NCI-H2171 (cell line): ENCODE measurements at regions not wholly inside any gene's neighbourhood (a gene's known extent, or its start where the extent isn't known, plus 50 kb on each side); places are given as distances from the start of the nearest gene placed in this dataset.
A peak's percentile ranks its signal among the peaks of the same experiment; 100 is the strongest.

Source experiments
- DNase-seq: peaks from one replicate; lab custom pipeline; 2025; lab: John Stamatoyannopoulos, UW

DNA sequence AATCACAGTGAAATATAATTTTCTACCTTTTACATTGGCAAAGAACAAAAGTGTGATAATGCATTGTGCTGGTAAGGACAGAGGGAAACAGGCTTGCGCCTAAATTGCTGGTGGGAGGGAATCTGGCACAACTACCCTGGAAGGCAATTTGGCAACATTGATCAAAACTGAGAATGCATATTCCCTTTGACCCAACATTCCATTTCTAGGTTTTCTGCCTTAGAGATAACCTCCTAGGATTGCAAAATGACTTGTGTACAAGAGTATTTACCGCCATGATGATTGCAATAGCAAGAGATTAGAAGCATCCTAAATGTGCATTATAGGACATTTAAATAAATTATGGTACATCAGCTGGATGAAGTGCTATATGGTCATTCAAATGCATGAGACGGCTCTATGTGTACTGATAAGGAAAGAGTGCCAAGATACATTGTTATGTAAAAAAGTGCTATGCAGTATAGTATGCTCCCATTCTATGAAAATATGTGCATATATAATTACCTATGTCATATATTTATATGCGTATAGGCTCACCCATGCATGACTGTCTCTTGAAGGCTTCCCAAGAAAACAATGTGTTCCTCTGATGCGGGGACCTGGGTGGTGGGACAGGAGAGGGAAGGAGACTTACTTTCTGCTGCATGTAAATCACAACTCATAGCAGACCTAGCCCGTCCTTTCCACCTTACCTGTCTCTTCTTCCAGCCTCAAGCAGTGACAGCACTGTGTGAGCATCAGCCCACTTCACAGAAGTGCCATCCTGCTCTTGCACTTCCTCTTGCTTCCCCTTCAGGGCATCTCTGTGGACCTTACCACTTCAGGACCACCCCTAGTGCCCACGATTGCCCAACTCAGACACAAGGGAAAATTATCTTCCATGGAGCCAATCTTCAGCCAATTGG is 249.9 kb upstream of the TLE3 start:
- no peak for DNase-seq

DNA sequence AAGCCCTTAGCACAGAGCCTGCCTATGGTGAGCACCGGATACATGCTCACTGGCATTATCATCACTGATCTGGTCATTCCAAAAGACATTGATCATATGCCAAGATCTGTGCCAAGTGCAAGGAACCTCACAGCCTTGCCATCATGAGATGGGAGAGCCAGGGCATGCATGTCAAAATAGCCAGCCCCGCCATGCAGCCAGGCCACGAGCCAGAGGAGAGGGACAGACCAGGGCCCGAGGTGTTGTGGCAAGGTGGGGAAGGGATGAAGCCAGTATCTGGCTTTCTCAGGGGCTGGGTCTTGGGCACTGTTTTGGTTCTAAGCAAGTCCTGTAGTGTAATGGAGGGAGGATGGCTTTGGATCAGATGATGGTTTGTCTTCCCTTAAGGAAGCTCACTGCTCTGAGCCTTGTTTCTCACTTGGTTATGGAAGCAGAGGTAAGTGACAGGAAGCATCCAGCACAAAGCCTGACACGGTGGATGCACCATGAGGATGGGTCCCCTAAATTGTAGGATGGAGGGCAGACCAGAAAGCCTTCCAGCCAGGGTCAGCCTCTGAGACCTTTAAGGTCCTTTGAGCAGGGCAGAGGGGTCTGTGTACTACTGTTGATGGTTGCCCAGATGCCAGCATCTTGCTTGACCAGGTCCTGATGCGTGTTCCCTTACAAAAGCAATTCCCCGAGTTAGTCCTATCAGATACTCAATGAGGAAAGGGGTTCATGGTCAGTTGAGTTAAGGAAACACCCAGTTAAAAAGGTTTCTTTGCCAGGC is 247.7 kb upstream of the TLE3 start:
- no peak for DNase-seq

DNA sequence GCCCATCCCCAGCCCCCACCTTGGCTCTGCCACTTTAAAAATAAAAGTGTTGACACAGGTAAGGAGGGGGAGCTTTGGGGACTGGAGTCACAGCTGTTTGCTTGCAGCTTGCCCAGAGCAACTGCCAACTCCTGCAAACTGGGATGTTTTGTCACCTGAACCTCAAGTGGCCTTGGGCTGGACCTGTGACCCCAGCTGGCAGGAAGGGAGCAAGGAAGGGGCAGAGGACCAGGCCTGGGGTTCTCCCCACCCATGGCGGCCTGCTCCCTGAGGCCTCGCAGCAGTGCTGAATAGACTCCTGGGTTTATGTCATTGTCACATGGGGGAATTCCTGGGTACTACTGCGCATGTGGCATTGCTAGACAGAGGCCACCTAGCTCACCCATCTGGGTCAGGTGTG is 246.9 kb upstream of the TLE3 start:
- DNase-seq: peak; percentile 77

DNA sequence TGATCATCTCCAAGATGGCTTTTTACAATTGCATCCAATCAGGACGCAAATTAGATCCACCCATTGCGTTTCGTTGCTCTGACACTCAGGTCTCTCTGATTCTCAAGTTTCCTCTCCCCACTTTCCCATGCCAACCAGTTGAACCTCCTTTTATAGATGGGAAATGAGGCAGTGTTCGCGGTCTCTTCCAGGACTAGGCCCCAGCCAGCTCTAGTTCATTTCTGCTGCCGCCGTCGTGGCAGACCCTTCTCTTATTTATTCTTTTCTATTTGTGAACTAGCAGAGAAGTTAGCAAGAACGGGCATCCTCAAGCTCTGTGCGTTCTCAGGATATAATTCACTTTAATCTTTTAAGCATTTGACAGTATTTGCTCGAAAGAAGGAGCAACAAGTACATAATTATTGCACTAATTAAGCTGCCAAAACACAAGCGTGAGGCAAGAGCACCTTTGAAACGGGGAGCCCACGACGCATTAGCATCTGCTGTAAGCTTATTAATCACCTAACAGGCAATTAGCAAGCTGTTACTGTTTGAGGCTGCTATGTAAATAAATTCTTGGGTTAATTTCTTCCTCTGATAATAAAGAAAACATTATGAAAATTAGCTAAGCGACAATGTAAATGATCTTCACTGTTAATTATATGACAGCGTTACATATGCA is 246.4 kb upstream of the TLE3 start:
- peak; percentile 66 for DNase-seq

DNA sequence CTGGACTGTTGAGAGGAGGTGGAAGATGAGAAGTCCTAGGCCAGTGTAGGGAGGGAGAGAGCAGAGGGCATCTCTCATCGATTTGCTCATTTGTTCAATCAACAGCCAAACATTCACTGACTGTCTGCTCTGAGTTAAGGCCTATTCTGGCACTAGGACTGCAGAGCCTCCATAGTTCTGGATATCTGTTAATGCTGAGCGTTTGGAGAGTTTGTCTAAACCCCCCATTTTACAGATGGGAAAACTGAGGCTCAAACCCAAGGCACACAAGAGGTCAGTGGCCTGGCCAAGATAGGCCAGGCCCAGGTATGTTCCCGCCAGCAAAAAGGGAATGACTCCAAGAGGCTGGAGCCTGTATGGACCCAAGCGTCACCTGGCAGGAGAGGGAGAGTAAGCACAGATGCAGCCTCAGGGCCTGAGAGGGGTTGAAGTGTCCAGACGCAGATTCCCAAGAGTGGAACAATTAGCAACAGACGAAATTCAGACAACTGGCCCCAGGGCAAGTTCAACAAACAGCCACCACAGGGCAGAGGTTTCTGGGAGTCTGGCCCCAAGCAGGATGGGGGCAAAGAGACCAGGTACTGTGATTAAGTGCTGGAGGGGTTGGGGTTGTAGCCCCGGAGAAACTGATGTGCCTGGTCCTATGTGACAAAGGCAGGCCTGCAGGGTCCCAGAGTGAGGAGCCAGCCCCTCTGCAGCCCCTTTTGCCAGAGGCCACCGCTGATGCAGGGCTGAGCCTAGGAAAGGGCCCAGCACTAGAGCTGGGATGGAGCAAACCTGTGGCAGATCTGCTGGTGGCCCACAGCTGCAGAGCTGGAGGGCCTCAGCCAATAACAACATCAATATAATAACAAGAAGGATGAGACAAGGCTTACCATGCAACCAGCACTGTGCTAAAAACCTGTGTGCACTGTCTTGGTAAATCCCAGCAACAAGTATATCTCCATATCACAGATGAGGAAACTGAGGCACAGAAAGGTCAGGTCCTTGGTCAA is 245.1 kb upstream of the TLE3 start:
- DNase-seq: no peak

DNA sequence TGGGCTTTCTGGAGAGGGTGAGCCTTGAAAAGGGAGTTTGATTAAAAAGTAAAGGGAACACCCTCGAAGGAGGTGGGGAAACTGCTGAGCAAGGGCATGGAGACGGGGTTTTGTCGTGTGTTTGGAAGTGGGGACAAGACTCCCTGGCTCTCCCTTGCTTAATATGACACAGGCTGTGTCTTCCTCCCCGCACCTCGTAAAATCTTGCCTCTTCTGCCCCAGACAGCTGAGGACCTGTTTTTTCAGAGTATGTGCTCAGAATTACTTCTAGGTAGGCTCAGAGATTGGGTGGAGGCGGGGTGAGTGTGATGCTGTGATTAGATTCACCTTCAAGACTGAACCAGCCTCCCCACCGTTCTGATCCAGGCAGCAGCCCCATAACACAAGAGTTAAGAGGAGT is 244.4 kb upstream of the TLE3 start:
- no peak for DNase-seq

DNA sequence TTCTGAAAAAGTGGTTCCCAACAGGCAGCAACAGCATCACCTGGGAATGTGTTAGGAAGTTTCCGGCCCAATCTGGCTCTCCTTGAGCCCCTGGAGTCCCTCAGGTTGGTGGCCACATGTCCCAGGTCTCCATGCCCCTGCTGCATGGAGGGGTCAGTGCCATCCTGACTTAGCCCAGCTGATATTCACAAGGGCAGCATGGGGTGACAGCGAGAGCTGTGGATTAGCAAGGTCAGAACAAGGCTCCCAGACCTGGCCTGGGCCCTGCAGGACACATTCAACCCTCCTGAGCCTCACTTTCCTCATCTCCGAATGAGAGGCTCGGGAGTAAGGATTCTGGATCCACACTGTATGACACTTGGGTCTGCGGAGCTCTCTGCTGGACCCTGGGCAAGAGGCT is 243.8 kb upstream of the TLE3 start:
- no peak for DNase-seq

DNA sequence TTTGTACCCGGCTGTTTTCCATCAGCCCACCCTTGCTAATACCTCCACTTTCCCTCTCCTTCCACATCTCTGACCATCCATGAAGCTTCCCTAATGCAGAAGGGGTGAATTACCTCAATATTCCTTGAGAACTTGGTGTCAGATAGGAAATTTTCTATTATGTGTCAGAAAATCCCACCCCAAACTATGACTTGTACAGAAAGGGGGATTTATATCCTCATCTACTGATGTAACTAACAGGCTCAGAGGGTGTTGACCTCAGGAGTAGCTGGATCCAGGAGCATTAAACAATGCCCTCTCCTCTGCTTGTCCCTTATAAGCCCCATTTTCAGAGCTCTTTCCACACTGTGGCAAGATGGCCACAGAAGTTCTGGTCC is 242.8 kb upstream of the TLE3 start:
- DNase-seq: no peak

DNA sequence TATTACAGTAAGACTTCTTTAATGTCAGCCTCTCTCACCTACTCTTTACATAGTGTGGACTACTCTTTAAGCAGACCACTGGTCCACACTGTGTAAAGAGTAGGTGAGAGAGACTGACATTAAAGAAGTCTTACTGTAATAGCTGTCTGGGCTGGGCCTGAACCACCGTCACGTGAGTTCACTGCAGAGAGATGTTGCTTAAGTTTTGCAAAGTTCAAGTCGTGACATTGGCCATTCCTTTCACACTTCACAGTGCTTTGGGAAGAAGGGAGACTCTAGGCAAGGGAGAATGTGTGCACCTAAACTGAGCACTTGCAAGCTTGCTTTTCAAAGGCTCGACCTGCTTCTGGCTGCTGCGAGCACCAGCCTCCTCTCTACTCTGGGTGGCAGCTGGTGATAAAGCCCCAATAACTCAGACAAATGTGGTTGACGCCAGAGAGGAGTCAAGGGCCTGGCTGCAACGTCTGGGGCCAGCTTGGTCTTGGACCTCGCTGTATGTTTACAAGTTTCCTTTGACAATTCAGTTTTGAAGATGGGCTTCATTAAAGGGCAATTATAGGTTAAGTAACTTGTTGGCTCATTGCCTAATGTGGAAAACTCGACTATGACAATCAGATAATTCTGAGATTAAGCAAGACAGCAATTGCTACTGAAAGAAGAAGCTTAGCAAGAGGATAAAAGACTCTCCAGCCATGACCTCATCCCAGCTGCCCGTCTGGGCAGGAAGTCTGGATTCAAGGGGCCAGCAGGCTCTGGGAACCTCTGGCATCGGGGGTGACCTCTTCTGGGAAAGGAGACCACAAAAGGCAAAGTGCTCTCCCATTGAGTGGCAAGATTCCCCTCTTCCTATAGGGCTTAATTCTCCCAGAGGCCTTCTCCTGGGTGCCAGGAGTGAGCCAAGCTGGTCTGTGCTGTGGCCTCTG is 242.1 kb upstream of the TLE3 start:
- no peak for DNase-seq

DNA sequence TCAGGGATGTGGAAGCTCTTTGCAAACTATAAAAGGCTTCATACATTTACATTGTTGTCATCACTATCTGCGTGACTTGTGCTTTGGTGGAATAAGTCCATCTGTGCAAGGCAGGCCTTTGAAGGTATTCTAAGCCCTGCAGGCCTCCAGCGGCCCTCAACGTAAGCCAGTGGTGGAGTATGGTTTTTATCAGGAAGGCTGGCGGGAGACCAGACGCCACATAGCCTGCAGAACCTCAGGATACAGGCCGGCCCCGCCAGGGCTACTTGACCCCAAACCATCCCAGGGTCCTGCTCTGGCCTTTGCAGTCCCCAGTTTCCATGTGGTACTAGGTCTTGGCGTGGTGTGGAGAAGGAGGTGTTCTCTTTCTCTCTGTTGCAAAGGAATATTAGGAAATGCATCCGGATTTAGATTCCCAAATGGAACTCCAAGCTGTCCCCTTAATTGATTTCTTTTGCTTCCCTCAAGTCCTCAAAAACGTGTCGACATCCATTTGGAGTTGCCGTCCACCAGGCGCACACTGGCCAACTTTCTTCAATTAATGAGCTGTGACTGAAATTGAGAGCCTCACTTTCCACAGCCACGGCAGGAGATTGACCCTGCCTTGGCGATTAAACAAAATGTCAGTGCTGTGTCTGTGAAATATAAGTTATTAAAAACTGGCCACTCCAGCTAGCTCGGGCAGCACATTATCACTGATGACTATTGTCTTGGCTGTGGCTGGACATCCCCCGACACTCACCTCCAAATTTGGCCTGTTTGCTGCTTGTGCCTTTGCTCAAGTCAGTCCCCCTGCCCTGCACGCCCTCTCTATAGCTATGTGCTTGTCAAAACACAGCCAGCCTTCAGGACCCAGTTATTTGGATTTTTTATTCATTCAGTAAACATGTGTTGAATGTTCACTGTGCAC is 239.8 kb upstream of the TLE3 start:
- DNase-seq: no peak

DNA sequence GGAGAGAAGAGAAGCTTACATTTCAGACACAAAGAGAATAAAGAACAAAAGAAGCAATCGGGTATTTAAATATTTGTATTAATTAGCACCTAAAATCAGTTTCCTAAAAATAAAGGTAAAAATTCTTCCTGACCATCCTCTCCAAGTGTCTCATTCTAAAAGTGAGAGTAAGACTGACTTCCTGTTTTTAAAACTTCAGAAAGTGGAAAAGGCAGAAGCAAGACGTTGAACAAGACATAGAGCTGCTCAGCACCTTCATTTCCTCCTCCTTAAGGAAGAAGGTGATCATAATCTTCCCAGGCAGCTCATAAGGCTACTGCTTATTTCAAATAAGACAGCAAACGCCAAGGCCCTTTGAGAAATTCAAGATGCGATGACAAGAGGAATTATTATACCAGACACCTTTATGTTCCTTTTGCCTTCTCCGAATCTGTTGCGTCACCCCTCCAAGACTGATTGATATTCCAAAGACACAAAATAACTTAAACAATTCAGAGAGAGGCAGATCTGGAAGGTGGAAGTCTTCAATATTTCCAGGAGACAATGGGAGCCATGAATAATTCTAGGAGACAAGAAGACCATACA is 238.8 kb upstream of the TLE3 start:
- no peak for DNase-seq

DNA sequence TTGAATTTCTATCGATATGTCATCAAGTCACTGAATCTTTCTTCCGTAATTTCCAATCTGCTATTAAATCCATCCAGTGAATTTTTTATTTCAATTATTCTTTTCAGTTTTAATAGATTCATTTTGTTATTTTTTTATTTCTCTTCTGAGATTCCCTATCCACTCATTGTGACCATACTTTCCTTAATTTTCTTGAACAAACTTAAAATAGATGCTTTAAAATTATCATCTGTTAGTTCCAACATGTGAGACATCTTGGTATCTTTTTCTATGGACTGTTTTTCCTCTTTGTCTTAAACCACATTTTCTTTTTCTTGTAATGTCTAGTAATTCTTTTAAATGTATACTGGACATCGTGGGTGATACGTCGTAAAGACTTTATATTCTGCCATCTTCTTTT is 236.6 kb upstream of the TLE3 start:
- no peak for DNase-seq

DNA sequence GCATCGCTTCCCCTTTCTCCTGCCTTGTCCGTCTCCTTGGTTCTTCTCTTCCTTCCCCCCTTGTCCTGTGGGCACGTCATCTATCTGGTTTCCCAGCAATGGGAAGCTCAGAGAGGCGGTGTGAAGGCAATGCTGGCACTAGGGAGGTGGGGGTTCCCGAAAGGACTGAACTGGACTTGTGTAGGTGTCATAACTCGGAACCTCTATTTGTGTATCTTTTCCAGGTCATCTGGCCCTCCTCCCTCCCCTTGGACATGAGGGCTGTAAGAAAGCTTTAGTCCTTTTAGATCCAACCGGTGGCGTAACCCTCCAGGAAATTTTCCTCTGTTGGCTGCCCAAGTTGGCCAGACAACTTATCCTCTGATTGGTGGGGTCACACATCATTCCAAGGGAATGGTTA is 231.5 kb upstream of the TLE3 start:
- no peak for DNase-seq

DNA sequence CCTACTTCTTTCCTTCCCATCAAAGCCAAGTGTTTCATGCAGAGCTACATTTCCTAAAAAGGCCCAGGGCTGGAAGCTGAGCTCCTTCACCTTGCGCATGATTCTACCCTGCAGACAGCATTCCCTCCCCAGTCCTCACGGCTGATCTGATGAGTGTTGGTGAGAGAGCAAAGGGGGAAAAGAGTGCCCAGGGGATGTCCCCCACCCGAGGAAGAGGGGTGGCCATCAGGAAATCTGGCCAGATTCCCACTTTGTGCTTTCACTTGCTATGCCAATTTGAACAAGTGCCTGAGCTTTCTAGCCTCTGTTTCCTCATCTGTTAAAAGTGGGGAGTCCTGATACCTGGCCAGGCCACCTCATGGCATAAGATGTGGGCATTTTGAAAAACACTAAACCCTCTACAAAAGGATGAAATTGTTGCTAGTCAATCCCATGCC is 231.0 kb upstream of the TLE3 start:
- DNase-seq: no peak

DNA sequence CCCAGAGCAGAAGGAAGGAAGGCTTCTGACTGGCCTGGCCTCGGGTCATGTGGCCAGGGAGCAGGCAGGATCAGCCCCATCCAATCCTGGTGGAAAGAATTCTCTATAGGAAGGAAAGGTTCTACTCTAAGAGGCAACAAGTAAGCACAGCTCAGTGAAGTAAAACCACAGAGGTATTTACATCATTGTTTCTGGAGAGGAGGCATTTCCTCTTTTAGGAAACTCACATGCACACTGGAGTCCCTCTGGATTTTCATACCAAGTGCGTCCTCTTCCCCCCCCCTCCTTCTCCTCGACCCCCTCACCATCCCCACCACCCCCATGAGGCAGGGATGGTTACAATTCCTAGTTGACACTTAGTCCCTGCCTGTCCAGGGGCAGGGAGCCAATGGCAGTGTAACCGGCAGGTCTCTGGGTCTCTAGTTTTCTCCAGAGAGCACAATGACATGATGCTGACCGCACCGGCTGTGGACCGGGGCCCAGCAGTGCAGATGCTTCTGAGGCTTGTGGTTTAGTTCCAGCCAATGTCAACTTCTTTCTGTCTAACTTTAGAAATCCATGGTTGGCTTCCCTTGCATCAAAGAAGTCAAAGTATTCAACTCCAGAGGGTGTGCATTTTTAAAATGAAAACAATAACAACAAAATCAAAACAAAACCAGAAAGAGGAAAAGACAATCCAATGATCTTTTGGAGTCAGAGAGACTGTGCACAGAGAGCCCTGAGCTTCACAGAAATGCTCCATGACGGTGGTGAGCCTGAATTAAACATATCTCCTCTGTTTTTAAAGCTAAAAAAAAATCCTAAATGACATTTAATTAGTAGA is 230.3 kb upstream of the TLE3 start:
- no peak for DNase-seq

DNA sequence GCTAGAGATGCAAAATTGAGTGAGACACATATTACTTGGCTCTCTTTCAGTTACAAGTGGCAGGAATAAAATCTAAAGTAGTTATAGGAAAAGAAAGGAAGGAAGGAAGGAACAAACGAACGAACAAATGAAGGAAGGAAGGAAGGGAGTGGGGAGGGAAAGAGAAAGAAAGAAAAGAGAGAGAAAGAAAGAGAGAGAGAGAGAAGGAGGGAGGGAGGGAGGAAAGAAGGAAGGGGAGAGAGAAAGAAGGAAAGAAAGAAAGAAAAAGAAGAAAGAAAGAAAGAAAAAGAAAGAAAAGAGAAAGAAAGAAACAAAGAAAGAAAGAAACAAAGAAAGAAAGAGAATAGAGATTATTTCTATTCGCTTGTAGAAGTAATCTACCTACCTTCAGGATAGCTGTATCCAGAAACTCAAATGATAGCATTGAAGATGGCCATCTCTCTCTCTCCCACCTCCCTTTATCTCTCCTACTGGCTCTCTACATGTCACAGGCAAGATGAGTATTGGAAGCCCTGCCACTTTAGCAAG is 229.7 kb upstream of the TLE3 start:
- DNase-seq: no peak

DNA sequence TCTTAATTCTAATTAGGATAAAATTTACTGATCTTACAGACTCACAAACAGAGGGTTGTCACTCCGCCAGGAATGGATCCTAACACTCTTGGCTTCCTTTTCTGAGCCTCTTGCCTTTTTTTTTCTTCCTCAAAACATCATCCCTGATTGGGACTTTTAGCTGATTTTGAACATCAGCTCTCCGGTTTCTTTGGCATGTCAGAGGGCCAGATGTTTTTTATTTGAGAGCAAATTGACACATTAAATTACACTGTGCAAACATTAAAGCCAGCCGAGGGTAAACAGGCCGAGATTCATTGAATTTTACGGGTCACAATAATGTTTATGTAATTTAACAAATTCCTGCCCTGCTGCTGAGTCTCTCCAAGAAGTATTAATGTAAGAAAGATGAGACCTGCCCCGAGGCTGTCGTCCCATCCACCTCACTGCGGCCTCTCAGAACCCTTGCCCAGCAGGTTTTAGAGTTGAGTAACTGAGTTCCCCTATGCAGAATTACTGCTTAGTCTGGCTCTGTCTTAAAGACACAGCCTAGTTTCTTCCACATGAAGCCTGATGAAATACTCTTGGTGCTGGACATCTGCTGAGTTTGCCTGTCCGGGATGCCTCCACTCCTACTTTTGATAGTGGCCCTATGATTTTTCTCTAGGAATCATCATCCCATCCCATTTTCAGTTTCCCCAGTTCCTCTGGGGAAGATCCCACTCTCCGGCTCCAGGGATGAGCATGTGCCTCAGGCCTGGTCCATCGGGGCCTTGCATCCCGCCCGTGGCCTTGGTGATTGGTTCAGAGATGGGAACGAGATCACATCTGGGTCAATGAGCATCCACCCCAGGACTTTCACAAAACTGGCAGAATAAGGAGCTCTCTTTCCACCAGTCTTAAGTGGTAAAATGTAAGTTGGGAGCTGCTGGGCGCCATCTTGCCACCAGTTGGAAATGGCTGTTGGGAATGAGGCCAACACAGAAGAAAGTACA is 226.6 kb upstream of the TLE3 start:
- peak; percentile 33 for DNase-seq
